A549 (cell line): ENCODE measurements at regions not wholly inside any gene's neighbourhood (a gene's known extent, or its start where the extent isn't known, plus 50 kb on each side); places are given as distances from the start of the nearest gene placed in this dataset.

Experiments used
- CHD4 ChIP-seq: fragments of 200-600 bp; sonication (generic); IDR thresholded peaks from 2 replicates; pipeline ENCODE4 v1.6.1; 2016; ENCODE audit warnings: antibody characterized with exemption, mild to moderate bottlenecking, borderline replicate concordance
- FOSL2 ChIP-seq, 2 experiments: fragments of 450-650 bp in 1 of 2; fragments of >200 bp in 1 of 2; sonication (Bioruptor Twin) in 1 of 2; formaldehyde crosslinking; IDR thresholded peaks; 2 replicates each; pipeline versions ENCODE4 v1.5.0 to v1.6.1; 2016 to 2020; ENCODE audit warnings: mild to moderate bottlenecking in 1 of 2, moderate library complexity in 1 of 2
- HDAC2 ChIP-seq: fragments of 200-600 bp; sonication (generic); IDR thresholded peaks from 2 replicates; pipeline ENCODE4 v1.6.1; 2016
- MAFK ChIP-seq: fragments of 450-650 bp; IDR thresholded peaks from 2 replicates; pipeline ENCODE4 v1.6.1; 2014; ENCODE audit not compliant: partially characterized antibody
- MAX ChIP-seq: IDR thresholded peaks from 2 replicates; pipeline ENCODE4 v1.6.1; 2012
- PBX3 ChIP-seq: IDR thresholded peaks from 2 replicates; pipeline ENCODE4 v1.6.1; 2012
- POLR2A ChIP-seq: IDR thresholded peaks from 2 replicates; pipeline ENCODE4 v1.6.1; 2012; ENCODE audit warnings: mild to moderate bottlenecking, low read length
- RFX5 ChIP-seq: fragments of 450-650 bp; IDR thresholded peaks from 2 replicates; pipeline ENCODE4 v1.7.1; 2014; ENCODE audit warnings: antibody characterized with exemption, mild to moderate bottlenecking, moderate library complexity
- ZFP36 ChIP-seq: fragments of 450-650 bp; IDR thresholded peaks from 2 replicates; pipeline ENCODE4 v1.6.1; 2014; ENCODE audit warnings: borderline replicate concordance; ENCODE audit not compliant: partially characterized antibody
- TF ChIP-seq, protein P1 (sequence below): fragments of >200 bp; sonication (Bioruptor Twin); formaldehyde crosslinking; IDR thresholded peaks from 3 replicates; pipeline ENCODE4 v1.5.1; 2016
- TF ChIP-seq, protein P2 (sequence below): fragments of 250-450 bp; sonication (Bioruptor Pico); IDR thresholded peaks from 2 replicates; pipeline ENCODE4 v1.5.0; 2021; ENCODE audit warnings: mild to moderate bottlenecking, moderate library complexity, borderline replicate concordance
- TF ChIP-seq, protein P3 (sequence below): fragments of 200-600 bp; sonication (generic); IDR thresholded peaks from 2 replicates; pipeline ENCODE4 v1.6.1; 2016; ENCODE audit warnings: antibody characterized with exemption, mild to moderate bottlenecking, moderate library complexity

GRCh38 chr1:79133774-79134364 lies 127.3 kb upstream of the ADGRL4 start:
- TF ChIP-seq, protein P1, sequence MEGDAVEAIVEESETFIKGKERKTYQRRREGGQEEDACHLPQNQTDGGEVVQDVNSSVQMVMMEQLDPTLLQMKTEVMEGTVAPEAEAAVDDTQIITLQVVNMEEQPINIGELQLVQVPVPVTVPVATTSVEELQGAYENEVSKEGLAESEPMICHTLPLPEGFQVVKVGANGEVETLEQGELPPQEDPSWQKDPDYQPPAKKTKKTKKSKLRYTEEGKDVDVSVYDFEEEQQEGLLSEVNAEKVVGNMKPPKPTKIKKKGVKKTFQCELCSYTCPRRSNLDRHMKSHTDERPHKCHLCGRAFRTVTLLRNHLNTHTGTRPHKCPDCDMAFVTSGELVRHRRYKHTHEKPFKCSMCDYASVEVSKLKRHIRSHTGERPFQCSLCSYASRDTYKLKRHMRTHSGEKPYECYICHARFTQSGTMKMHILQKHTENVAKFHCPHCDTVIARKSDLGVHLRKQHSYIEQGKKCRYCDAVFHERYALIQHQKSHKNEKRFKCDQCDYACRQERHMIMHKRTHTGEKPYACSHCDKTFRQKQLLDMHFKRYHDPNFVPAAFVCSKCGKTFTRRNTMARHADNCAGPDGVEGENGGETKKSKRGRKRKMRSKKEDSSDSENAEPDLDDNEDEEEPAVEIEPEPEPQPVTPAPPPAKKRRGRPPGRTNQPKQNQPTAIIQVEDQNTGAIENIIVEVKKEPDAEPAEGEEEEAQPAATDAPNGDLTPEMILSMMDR, result no peak
- no peak for TF ChIP-seq POLR2A
- TF ChIP-seq HDAC2, result no peak
- TF ChIP-seq PBX3, result no peak
- TF ChIP-seq, protein P2, sequence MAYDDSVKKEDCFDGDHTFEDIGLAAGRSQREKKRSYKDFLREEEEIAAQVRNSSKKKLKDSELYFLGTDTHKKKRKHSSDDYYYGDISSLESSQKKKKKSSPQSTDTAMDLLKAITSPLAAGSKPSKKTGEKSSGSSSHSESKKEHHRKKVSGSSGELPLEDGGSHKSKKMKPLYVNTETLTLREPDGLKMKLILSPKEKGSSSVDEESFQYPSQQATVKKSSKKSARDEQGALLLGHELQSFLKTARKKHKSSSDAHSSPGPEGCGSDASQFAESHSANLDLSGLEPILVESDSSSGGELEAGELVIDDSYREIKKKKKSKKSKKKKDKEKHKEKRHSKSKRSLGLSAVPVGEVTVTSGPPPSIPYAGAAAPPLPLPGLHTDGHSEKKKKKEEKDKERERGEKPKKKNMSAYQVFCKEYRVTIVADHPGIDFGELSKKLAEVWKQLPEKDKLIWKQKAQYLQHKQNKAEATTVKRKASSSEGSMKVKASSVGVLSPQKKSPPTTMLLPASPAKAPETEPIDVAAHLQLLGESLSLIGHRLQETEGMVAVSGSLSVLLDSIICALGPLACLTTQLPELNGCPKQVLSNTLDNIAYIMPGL (CRISPR knock-in tag), result no peak
- no peak for TF ChIP-seq ZFP36
- TF ChIP-seq FOSL2 (IDR thresholded peaks at IDR 0.05), result no peak
- TF ChIP-seq FOSL2 (CRISPR knock-in tag; IDR thresholded peaks at IDR 0.05), result no peak
- TF ChIP-seq, protein P3, sequence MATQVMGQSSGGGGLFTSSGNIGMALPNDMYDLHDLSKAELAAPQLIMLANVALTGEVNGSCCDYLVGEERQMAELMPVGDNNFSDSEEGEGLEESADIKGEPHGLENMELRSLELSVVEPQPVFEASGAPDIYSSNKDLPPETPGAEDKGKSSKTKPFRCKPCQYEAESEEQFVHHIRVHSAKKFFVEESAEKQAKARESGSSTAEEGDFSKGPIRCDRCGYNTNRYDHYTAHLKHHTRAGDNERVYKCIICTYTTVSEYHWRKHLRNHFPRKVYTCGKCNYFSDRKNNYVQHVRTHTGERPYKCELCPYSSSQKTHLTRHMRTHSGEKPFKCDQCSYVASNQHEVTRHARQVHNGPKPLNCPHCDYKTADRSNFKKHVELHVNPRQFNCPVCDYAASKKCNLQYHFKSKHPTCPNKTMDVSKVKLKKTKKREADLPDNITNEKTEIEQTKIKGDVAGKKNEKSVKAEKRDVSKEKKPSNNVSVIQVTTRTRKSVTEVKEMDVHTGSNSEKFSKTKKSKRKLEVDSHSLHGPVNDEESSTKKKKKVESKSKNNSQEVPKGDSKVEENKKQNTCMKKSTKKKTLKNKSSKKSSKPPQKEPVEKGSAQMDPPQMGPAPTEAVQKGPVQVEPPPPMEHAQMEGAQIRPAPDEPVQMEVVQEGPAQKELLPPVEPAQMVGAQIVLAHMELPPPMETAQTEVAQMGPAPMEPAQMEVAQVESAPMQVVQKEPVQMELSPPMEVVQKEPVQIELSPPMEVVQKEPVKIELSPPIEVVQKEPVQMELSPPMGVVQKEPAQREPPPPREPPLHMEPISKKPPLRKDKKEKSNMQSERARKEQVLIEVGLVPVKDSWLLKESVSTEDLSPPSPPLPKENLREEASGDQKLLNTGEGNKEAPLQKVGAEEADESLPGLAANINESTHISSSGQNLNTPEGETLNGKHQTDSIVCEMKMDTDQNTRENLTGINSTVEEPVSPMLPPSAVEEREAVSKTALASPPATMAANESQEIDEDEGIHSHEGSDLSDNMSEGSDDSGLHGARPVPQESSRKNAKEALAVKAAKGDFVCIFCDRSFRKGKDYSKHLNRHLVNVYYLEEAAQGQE, result no peak
- TF ChIP-seq RFX5, result no peak
- no peak for TF ChIP-seq CHD4
- no peak for TF ChIP-seq MAFK
- no peak for TF ChIP-seq MAX
